ENCODE measurements at regions not wholly inside any gene's neighbourhood (a gene's known extent, or its start where the extent isn't known, plus 50 kb on each side); places are given as distances from the start of the nearest gene placed in this dataset.

DNA sequence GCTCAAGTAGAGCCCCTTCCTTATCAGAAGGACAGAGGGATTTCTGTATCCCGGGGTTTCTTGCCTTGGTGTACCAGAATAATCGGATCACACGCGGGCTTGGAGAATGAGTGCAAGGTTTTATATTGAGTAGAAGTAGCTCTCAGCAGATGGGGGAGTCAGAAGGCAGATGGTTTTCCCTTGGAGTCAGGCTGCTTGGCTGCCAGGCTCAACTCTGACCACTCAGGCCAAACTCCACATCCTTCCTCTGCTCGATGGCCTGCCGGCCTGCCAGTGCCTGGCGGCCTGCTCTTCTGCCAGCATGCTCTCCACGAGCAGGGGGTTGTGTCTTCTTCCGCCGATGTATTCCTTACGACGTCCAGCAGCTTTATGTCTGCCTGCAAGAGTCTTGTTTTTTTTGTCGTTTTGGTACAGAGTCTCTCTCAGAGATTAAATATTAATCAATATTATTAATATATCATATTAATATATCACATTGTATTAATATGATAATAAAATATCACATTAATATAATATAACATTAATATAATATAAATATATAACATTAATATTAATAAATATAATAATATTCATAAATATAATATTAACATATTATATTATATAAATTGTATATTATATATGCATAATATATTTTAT is 229.2 kb upstream of the WSCD1 start:
- no peak overlapping the region for H3K27ac ChIP-seq
- H3K9ac ChIP-seq = no peak overlapping the region
- H3K36me3 ChIP-seq = no peaks in the 10 kb centered on the region
- H3K9me3 ChIP-seq = no peaks in the 10 kb centered on the region
- no peak for TF ChIP-seq Cebpa-rat (IDR thresholded peaks at IDR 0.05)
- H3K4me2 ChIP-seq = no peak overlapping the region
- H3K27me3 ChIP-seq = no peaks in the 10 kb centered on the region
- no peaks in the 10 kb centered on the region for H4K20me1 ChIP-seq
- no peak overlapping the region for H3K4me3 ChIP-seq
- no peaks in the 10 kb centered on the region for H3K4me1 ChIP-seq

- no peak overlapping the region for H3K4me2 ChIP-seq
- H3K4me3 ChIP-seq = no peak overlapping the region
- H3K27me3 ChIP-seq = no peaks in the 10 kb centered on the region
- H3K9ac ChIP-seq = no peak overlapping the region
- no peaks in the 10 kb centered on the region for H3K4me1 ChIP-seq
- H3K27ac ChIP-seq = no peak overlapping the region
- no peaks in the 10 kb centered on the region for H3K9me3 ChIP-seq
- TF ChIP-seq Cebpa-rat (IDR thresholded peaks at IDR 0.05) = no peak
- H3K36me3 ChIP-seq = no peaks in the 10 kb centered on the region
- H4K20me1 ChIP-seq = no peaks in the 10 kb centered on the region
Observed at GRCh38 chr17:5841862-5842261, 228.3 kb upstream of the WSCD1 start.

- no peaks in the 10 kb centered on the region for H4K20me1 ChIP-seq
- H3K27me3 ChIP-seq = no peaks in the 10 kb centered on the region
- no peak for TF ChIP-seq Cebpa-rat (IDR thresholded peaks at IDR 0.05)
- H3K36me3 ChIP-seq = no peaks in the 10 kb centered on the region
- no peaks in the 10 kb centered on the region for H3K4me1 ChIP-seq
- no peak overlapping the region for H3K9ac ChIP-seq
- H3K4me3 ChIP-seq = no peak overlapping the region
- H3K27ac ChIP-seq = no peak overlapping the region
- H3K9me3 ChIP-seq = no peaks in the 10 kb centered on the region
- no peak overlapping the region for H3K4me2 ChIP-seq
Observed at GRCh38 chr17:5843366-5844026, 226.7 kb upstream of the WSCD1 start.

GRCh38 chr17:5846001-5846400 is 224.2 kb upstream of the WSCD1 start:
- no peaks in the 10 kb centered on the region for H4K20me1 ChIP-seq
- no peaks in the 10 kb centered on the region for H3K27me3 ChIP-seq
- H3K9me3 ChIP-seq = no peaks in the 10 kb centered on the region
- H3K4me2 ChIP-seq = no peak overlapping the region
- no peak overlapping the region for H3K4me3 ChIP-seq
- peak; percentile 67; the same call in 1 of the 2 replicates for TF ChIP-seq Cebpa-rat (IDR thresholded peaks at IDR 0.05)
- H3K27ac ChIP-seq = no peak overlapping the region
- H3K36me3 ChIP-seq = no peaks in the 10 kb centered on the region
- no peaks in the 10 kb centered on the region for H3K4me1 ChIP-seq
- no peak overlapping the region for H3K9ac ChIP-seq

GRCh38 chr17:5854871-5855554 is 215.2 kb upstream of the WSCD1 start:
- H4K20me1 ChIP-seq = no peaks in the 10 kb centered on the region
- no peak overlapping the region for H3K27ac ChIP-seq
- no peaks in the 10 kb centered on the region for H3K9me3 ChIP-seq
- no peak for TF ChIP-seq Cebpa-rat (IDR thresholded peaks at IDR 0.05)
- no peak overlapping the region for H3K4me3 ChIP-seq
- H3K27me3 ChIP-seq = no peaks in the 10 kb centered on the region
- peaks cover 7% of the 10 kb centered on the region for H3K4me1 ChIP-seq
- H3K9ac ChIP-seq = no peak overlapping the region
- H3K36me3 ChIP-seq = no peaks in the 10 kb centered on the region
- H3K4me2 ChIP-seq = no peak overlapping the region

GRCh38 chr17:5861246-5861645 is 208.9 kb upstream of the WSCD1 start:
- Histone ChIP-seq H3K27me3 (no peaks in the 10 kb centered on the region), H3K36me3 (no peaks in the 10 kb centered on the region), H3K9me3 (no peaks in the 10 kb centered on the region), H3K4me3 (no peak overlapping the region), H3K27ac (no peak overlapping the region), H4K20me1 (no peaks in the 10 kb centered on the region), H3K4me2 (no peak overlapping the region), H3K4me1 (no peaks in the 10 kb centered on the region), H3K9ac (no peak overlapping the region)
- TF ChIP-seq Cebpa-rat (IDR thresholded peaks at IDR 0.05) = no peak

GRCh38 chr17:5861854-5862253 is 208.3 kb upstream of the WSCD1 start:
- Histone ChIP-seq H3K36me3 (no peaks in the 10 kb centered on the region), H3K4me1 (no peaks in the 10 kb centered on the region), H3K27me3 (no peaks in the 10 kb centered on the region), H4K20me1 (no peaks in the 10 kb centered on the region), H3K4me2 (no peak overlapping the region), H3K4me3 (no peak overlapping the region), H3K27ac (no peak overlapping the region), H3K9ac (no peak overlapping the region), H3K9me3 (no peaks in the 10 kb centered on the region)
- TF ChIP-seq Cebpa-rat (IDR thresholded peaks at IDR 0.05) = no peak

DNA sequence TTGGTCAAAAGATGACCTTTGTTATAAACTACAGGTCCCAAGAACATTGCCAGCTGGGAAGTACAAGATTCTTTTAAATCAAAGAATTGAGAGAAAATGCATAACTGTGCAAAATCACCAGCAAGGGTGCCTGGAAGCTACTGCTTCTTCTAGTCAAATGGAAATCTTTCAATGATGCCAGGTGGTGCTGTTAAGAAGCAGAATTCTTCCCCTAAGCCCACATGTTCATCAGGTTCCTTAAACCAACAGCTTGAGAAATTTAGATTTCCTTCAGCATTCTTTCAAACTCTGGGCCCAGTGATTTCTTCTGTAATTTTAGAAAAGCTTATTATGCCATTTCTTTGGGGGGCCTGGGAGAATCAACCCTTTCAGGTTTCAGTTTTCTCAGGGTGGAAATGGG is 207.8 kb upstream of the WSCD1 start:
- Histone ChIP-seq H3K4me2 (no peak overlapping the region), H3K27ac (no peak overlapping the region), H4K20me1 (no peaks in the 10 kb centered on the region), H3K27me3 (no peaks in the 10 kb centered on the region), H3K4me1 (no peaks in the 10 kb centered on the region), H3K4me3 (no peak overlapping the region), H3K9ac (no peak overlapping the region), H3K36me3 (no peaks in the 10 kb centered on the region), H3K9me3 (no peaks in the 10 kb centered on the region)
- no peak for TF ChIP-seq Cebpa-rat (IDR thresholded peaks at IDR 0.05)

DNA sequence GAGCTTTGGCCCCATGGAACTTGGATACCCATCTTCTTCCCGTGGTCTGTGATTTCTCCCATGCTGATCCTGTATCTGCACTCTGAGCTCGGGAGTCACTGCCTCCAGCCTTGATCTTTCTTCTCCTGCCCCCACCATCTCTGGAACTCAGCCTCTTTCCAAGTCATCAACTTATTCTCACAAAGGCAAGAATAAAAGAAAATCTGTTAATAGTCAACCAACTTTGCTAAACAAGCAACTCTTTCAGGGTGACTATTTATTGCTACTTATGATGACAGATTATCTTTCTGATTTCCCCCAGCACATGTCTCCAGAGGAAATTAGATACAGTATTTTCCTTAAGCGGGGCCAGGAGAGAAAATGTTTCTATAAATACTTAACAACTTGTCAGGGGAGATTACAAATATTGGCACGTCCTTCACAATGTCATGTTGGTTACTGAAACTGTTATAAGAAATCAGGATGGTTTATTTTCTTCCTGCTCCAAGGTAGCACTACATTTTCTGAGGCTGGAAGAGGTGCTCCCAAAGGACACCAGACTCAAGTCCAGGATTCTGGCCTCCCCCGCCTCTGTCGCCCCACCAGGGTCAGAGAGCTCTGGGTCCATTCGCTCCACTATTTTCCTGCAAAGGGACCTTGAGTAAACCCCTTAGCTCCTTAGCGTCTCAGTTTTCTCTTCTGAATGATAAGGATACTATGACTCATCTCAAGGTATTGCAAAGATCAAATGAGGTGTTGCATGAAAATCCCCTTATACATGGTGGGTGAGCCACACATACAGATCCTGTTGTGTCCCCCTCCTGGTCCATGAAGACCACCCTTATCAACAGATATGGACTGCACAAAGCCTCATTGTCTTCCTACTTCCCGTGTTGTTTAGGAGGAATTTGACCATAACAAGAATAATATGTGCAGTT is 205.2 kb upstream of the WSCD1 start:
- TF ChIP-seq Cebpa-rat (IDR thresholded peaks at IDR 0.05) = no peak

More for the DNA sequence above, 205.2 kb upstream of the WSCD1 start:
- H3K9me3 ChIP-seq = no peaks in the 10 kb centered on the region
- H3K36me3 ChIP-seq = no peaks in the 10 kb centered on the region
- H3K4me2 ChIP-seq = no peak overlapping the region
- no peaks in the 10 kb centered on the region for H3K27me3 ChIP-seq
- H3K27ac ChIP-seq = no peak overlapping the region
- H3K9ac ChIP-seq = no peak overlapping the region
- H4K20me1 ChIP-seq = no peaks in the 10 kb centered on the region
- H3K4me1 ChIP-seq = no peaks in the 10 kb centered on the region
- no peak overlapping the region for H3K4me3 ChIP-seq
